ENCODE measurements at regions not wholly inside any gene's neighbourhood (a gene's known extent, or its start where the extent isn't known, plus 50 kb on each side); places are given as distances from the start of the nearest gene placed in this dataset.
"Not testable (repeated sequence)": the region's sequence is repeated elsewhere in the genome, so short reads cannot be mapped to it uniquely, and the experiment has no call there.

GRCh38 chr2:167595021-167595420 lies 652.4 kb downstream of the STK39 start:
- Histone ChIP-seq H3K4me3 (ENCODE audit: low read length in 3 of 3) (no peak overlapping the region), H3K36me3 (ENCODE audit: control insufficient read depth in 3 of 3, insufficient read depth in 3 of 3, low read length in 3 of 3) (no peaks in the 10 kb centered on the region), H3K27ac (ENCODE audit: low read depth, low read length) (no peak overlapping the region), H3K27me3 (ENCODE audit: control insufficient read depth in 3 of 3, insufficient read depth in 3 of 3, low read length in 3 of 3) (no peaks in the 10 kb centered on the region), H3K4me1 (ENCODE audit: control insufficient read depth in 3 of 3, insufficient read depth in 3 of 3, low read length in 3 of 3) (no peaks in the 10 kb centered on the region), H3K9me3 (ENCODE audit: control insufficient read depth in 3 of 3, low read length in 3 of 3) (no peaks in the 10 kb centered on the region), H3K9ac (ENCODE audit: low read depth in 1 of 3, low read length in 3 of 3) (no peak overlapping the region)

GRCh38 chr2:167592441-167592840 lies 655.0 kb downstream of the STK39 start:
- Histone ChIP-seq H3K9ac (ENCODE audit: low read depth in 1 of 3, low read length in 3 of 3) (no peak overlapping the region), H3K36me3 (ENCODE audit: control insufficient read depth in 3 of 3, insufficient read depth in 3 of 3, low read length in 3 of 3) (no peaks in the 10 kb centered on the region), H3K4me3 (ENCODE audit: low read length in 3 of 3) (no peak overlapping the region), H3K27me3 (ENCODE audit: control insufficient read depth in 3 of 3, insufficient read depth in 3 of 3, low read length in 3 of 3) (no peaks in the 10 kb centered on the region), H3K9me3 (ENCODE audit: control insufficient read depth in 3 of 3, low read length in 3 of 3) (no peaks in the 10 kb centered on the region), H3K27ac (ENCODE audit: low read depth, low read length) (no peak overlapping the region), H3K4me1 (ENCODE audit: control insufficient read depth in 3 of 3, insufficient read depth in 3 of 3, low read length in 3 of 3) (no peaks in the 10 kb centered on the region)

DNA sequence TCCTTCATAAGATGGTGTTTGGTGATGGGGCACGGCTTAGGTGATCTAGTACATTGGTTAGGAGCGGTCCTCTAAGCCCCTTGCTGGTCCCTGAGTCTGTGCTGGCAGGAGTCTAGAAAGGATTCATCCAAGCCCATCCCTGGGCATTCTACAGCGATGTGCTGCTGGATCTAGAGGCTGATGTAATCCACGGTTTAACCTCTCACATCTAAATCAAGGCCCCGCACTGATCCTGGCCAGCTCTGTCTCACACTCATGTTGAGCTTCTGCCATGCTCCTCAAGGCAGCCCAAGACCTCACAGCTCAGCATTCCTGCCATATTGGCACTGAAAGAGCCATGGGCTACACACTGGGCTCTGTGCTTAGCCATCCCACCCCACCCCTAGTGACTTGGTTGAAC lies 664.8 kb downstream of the STK39 start:
- no peak overlapping the region for H3K27ac ChIP-seq (ENCODE audit: low read depth, low read length)
- H3K36me3 ChIP-seq (ENCODE audit: control insufficient read depth in 3 of 3, insufficient read depth in 3 of 3, low read length in 3 of 3), result no peaks in the 10 kb centered on the region
- peaks cover 0 to 7% (median 0%) of the 10 kb centered on the region in 3 donors for H3K4me1 ChIP-seq (ENCODE audit: control insufficient read depth in 3 of 3, insufficient read depth in 3 of 3, low read length in 3 of 3)
- no peaks in the 10 kb centered on the region for H3K27me3 ChIP-seq (ENCODE audit: control insufficient read depth in 3 of 3, insufficient read depth in 3 of 3, low read length in 3 of 3)
- H3K9ac ChIP-seq (ENCODE audit: low read depth in 1 of 3, low read length in 3 of 3), result no peak overlapping the region
- no peak overlapping the region for H3K4me3 ChIP-seq (ENCODE audit: low read length in 3 of 3)
- H3K9me3 ChIP-seq (ENCODE audit: control insufficient read depth in 3 of 3, low read length in 3 of 3), result no peaks in the 10 kb centered on the region

DNA sequence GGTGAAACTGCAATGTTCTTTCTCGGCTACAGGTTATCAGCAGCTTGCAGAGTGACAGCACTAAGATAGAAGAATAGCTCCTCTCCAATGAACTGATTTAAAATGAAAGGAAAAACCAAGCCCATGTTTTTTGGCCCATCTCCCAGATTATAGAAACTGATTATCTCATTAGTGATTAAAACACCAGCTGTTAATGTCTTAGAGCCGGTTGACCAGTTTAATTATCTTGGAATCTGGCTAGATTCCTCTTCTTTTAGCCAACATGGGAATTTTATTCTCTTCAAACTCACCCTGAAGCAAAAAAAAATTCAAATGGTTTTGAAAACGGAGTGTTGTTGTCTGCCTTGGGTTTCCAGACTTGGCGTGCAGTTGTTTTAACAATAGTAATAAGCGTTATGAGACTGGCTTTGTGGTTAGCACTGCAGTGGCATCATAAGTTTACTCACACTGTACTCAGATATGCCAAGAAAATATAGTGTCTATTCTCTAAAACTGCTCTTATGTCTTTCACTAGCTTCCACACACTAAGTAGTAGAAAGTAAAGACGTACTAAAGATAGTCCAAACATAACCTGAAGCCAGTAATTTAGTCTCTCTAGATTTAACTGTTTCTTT lies 665.3 kb downstream of the STK39 start:
- Histone ChIP-seq H3K27ac (ENCODE audit: low read depth, low read length) (no peak overlapping the region), H3K9ac (ENCODE audit: low read depth in 1 of 3, low read length in 3 of 3) (no peak overlapping the region), H3K36me3 (ENCODE audit: control insufficient read depth in 3 of 3, insufficient read depth in 3 of 3, low read length in 3 of 3) (no peaks in the 10 kb centered on the region), H3K27me3 (ENCODE audit: control insufficient read depth in 3 of 3, insufficient read depth in 3 of 3, low read length in 3 of 3) (no peaks in the 10 kb centered on the region), H3K4me3 (ENCODE audit: low read length in 3 of 3) (peak overlapping the region in 2 of 3 donors; percentile 27 to 41), H3K4me1 (ENCODE audit: control insufficient read depth in 3 of 3, insufficient read depth in 3 of 3, low read length in 3 of 3) (peaks cover 0 to 7% (median 0%) of the 10 kb centered on the region in 3 donors), H3K9me3 (ENCODE audit: control insufficient read depth in 3 of 3, low read length in 3 of 3) (no peaks in the 10 kb centered on the region)

GRCh38 chr2:167579826-167580225 lies 667.6 kb downstream of the STK39 start:
- no peak overlapping the region for H3K27ac ChIP-seq (ENCODE audit: low read depth, low read length)
- peaks cover 0 to 7% (median 0%) of the 10 kb centered on the region in 3 donors for H3K4me1 ChIP-seq (ENCODE audit: control insufficient read depth in 3 of 3, insufficient read depth in 3 of 3, low read length in 3 of 3)
- H3K9me3 ChIP-seq (ENCODE audit: control insufficient read depth in 3 of 3, low read length in 3 of 3), result no peaks in the 10 kb centered on the region
- no peaks in the 10 kb centered on the region for H3K36me3 ChIP-seq (ENCODE audit: control insufficient read depth in 3 of 3, insufficient read depth in 3 of 3, low read length in 3 of 3)
- no peaks in the 10 kb centered on the region for H3K27me3 ChIP-seq (ENCODE audit: control insufficient read depth in 3 of 3, insufficient read depth in 3 of 3, low read length in 3 of 3)
- H3K9ac ChIP-seq (ENCODE audit: low read depth in 1 of 3, low read length in 3 of 3), result no peak overlapping the region
- no peak overlapping the region for H3K4me3 ChIP-seq (ENCODE audit: low read length in 3 of 3)

DNA sequence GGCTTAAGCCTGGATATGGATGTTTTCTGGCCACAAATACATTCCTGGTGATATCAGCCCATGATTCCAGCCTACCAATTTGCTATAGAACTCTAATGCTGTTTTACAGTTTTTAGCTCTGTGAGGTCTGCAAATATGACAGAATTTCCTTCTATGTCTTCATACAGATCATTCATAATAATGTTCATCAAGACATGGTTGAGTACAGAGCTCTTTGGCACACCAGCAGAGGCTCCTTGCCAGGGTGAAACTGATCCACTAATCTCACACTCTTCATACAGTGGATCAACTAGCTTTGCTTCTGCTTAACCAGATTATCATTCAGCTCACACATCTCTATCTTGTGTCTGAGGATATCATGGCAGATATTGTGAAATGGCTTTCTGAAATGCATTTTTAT lies 672.1 kb downstream of the STK39 start:
- Histone ChIP-seq H3K27me3 (ENCODE audit: control insufficient read depth in 3 of 3, insufficient read depth in 3 of 3, low read length in 3 of 3) (no peaks in the 10 kb centered on the region), H3K4me1 (ENCODE audit: control insufficient read depth in 3 of 3, insufficient read depth in 3 of 3, low read length in 3 of 3) (no peaks in the 10 kb centered on the region), H3K9me3 (ENCODE audit: control insufficient read depth in 3 of 3, low read length in 3 of 3) (no peaks in the 10 kb centered on the region), H3K9ac (ENCODE audit: low read depth in 1 of 3, low read length in 3 of 3) (no peak overlapping the region), H3K27ac (ENCODE audit: low read depth, low read length) (no peak overlapping the region), H3K4me3 (ENCODE audit: low read length in 3 of 3) (no peak overlapping the region), H3K36me3 (ENCODE audit: control insufficient read depth in 3 of 3, insufficient read depth in 3 of 3, low read length in 3 of 3) (no peaks in the 10 kb centered on the region)

DNA sequence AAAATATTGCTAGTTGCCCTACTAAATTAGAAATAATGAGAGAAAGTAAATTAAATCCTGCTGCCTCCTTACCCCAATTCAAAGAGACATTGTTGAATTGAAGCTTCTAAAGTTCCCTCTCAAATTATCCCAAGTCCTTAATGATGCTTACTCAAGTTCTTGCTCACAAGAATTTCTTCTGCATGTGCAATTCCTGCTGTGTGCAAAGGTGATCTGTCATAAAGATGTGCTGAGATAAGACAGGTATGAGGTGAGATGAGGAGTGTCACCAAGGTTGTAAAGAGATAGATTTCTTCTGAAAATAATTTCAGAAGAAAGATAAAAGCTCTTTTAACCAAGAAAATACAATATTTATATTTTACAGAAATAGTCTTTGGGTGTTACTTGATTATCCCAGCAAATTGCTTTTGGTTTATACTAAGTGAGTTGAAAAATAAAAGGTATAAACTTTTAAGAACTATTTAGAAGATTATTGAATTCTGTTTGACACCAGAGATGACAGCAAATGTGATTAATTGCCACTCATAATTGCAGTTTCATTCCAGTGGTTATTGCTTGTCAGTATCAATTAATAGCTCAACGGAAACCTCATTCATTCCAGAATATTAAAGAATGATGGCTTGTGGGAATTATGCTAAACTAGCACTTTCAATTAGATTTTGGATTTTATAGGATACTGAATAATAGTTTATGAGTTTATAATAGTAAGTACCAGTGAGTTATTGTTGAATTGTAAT lies 674.3 kb downstream of the STK39 start:
- H3K27ac ChIP-seq (ENCODE audit: low read depth, low read length), result no peak overlapping the region
- H3K9ac ChIP-seq (ENCODE audit: low read depth in 1 of 3, low read length in 3 of 3), result no peak overlapping the region

DNA sequence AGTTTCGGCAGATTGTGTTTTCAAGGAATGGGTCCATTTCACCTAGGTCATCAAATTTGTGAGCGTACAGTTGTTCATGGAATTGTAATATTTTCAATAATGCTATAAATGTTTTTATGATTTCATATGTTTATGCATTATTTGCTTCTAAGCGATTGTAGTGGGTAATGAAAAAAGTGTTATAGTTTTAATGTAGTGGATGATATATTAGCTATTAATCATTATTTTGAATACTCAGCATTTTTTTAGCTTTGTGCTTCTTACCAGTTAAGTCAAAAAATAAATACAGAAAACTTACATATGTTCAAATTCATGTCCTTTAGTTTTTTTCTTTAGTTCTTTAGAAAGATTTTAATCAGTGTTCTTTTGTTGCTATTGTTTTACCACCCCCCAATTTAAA lies 677.0 kb downstream of the STK39 start:
- no peaks in the 10 kb centered on the region for H3K36me3 ChIP-seq (ENCODE audit: control insufficient read depth in 3 of 3, insufficient read depth in 3 of 3, low read length in 3 of 3)
- H3K9ac ChIP-seq (ENCODE audit: low read depth in 1 of 3, low read length in 3 of 3), result no peak overlapping the region
- H3K4me3 ChIP-seq (ENCODE audit: low read length in 3 of 3), result no peak overlapping the region
- H3K4me1 ChIP-seq (ENCODE audit: control insufficient read depth in 3 of 3, insufficient read depth in 3 of 3, low read length in 3 of 3), result no peaks in the 10 kb centered on the region
- no peaks in the 10 kb centered on the region for H3K9me3 ChIP-seq (ENCODE audit: control insufficient read depth in 3 of 3, low read length in 3 of 3)
- no peak overlapping the region for H3K27ac ChIP-seq (ENCODE audit: low read depth, low read length)
- no peaks in the 10 kb centered on the region for H3K27me3 ChIP-seq (ENCODE audit: control insufficient read depth in 3 of 3, insufficient read depth in 3 of 3, low read length in 3 of 3)

More for the DNA sequence above, 674.3 kb downstream of the STK39 start:
- H3K36me3 ChIP-seq (ENCODE audit: control insufficient read depth in 3 of 3, insufficient read depth in 3 of 3, low read length in 3 of 3), result no peaks in the 10 kb centered on the region
- no peaks in the 10 kb centered on the region for H3K4me1 ChIP-seq (ENCODE audit: control insufficient read depth in 3 of 3, insufficient read depth in 3 of 3, low read length in 3 of 3)
- H3K9me3 ChIP-seq (ENCODE audit: control insufficient read depth in 3 of 3, low read length in 3 of 3), result no peaks in the 10 kb centered on the region
- H3K4me3 ChIP-seq (ENCODE audit: low read length in 3 of 3), result no peak overlapping the region
- H3K27me3 ChIP-seq (ENCODE audit: control insufficient read depth in 3 of 3, insufficient read depth in 3 of 3, low read length in 3 of 3), result no peaks in the 10 kb centered on the region

DNA sequence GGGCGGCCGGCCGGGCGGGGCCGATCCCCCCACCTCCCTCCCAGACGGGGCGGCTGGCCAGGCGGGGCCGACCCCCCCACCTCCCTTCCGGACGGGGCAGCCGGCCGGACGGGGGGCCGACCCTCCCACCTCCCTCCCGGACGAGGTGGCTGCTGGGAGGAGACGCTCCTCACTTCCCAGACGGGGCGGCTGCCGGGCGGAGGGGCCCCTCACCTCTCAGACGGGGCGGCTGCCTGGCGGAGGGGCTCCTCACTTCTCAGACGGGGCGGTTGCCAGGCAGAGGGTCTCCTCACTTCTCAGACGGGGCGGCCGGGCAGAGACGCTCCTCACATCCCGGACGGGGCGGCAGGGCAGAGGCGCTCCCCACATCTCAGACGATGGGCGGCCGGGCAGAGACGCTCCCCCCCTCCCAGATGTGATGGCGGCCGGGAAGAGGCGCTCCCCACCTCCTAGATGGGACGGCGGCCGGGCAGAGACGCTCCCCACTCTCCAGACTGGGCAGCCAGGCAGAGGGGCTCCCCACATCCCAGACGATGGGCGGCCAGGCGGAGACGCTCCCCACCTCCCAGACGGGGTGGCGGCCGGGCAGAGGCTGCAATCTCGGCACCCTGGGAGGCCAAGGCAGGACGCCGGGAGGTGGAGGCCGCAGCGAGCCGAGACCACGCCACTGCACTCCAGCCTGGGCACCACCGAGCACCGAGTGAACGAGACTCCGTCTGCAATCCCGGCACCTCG lies 675.8 kb downstream of the XIRP2 start:
- H3K27me3 ChIP-seq (ENCODE audit: control insufficient read depth in 3 of 3, insufficient read depth in 3 of 3, low read length in 3 of 3); H3K4me3 ChIP-seq (ENCODE audit: low read length in 3 of 3); H3K36me3 ChIP-seq (ENCODE audit: control insufficient read depth in 3 of 3, insufficient read depth in 3 of 3, low read length in 3 of 3); H3K4me1 ChIP-seq (ENCODE audit: control insufficient read depth in 3 of 3, insufficient read depth in 3 of 3, low read length in 3 of 3); H3K9me3 ChIP-seq (ENCODE audit: control insufficient read depth in 3 of 3, low read length in 3 of 3); H3K27ac ChIP-seq (ENCODE audit: low read depth, low read length); H3K9ac ChIP-seq (ENCODE audit: low read depth in 1 of 3, low read length in 3 of 3): not testable (repeated sequence)
